HUES6 (cell line): ENCODE measurements at regions not wholly inside any gene's neighbourhood (a gene's known extent, or its start where the extent isn't known, plus 50 kb on each side); places are given as distances from the start of the nearest gene placed in this dataset.

ENCODE experiments used
- H3K27ac ChIP-seq: 2 replicates; pipeline ENCODE4 v1.7.0; 2013; ENCODE audit warnings: low read depth, mild to moderate bottlenecking, low read length, inconsistent platforms
- H3K27me3 ChIP-seq: 2 replicates; pipeline ENCODE4 v1.6.1; 2013; ENCODE audit warnings: low read length; ENCODE audit not compliant: control insufficient read depth, insufficient read depth
- H3K36me3 ChIP-seq: 2 replicates; pipeline ENCODE4 v1.6.1; 2013; ENCODE audit warnings: low read length; ENCODE audit not compliant: control insufficient read depth, insufficient read depth
- H3K4me1 ChIP-seq: 2 replicates; pipeline ENCODE4 v1.6.1; 2013; ENCODE audit warnings: low read length; ENCODE audit not compliant: control insufficient read depth, insufficient read depth
- H3K4me3 ChIP-seq: 2 replicates; pipeline ENCODE4 v1.5.1; 2013; ENCODE audit warnings: low read depth, low read length
- H3K9ac ChIP-seq: one replicate; pipeline ENCODE4 v1.6.1; 2013; ENCODE audit warnings: mild to moderate bottlenecking, low read length
- H3K9me3 ChIP-seq: 2 replicates; pipeline ENCODE4 v1.6.1; 2013; ENCODE audit warnings: low read depth, low read length; ENCODE audit not compliant: control insufficient read depth, insufficient read depth

DNA sequence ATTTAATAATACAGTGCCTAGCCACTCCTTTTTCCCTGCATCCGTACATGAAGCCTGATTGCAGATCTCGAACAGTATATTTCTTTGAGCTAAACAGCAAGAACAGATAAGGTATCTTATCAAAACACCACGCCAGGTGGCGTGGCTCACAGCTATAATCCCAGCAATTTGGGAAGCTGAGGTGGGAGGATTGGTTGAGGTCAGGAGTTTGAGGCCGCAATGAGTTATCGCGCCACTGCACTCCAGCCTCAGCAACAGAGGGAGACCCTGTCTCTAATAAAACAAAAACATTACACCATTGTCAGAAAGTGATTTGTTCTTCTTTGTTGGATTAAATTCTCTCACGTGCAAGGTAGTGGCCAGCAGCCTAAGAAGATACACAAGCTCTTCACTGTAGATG, 291.2 kb upstream of the DMRT1 start:
- H3K9me3 ChIP-seq: no peaks in the 10 kb centered on the region
- H3K27ac ChIP-seq: no peak overlapping the region
- H3K9ac ChIP-seq: no peak overlapping the region
- H3K4me3 ChIP-seq: no peak overlapping the region
- H3K36me3 ChIP-seq: no peaks in the 10 kb centered on the region
- H3K4me1 ChIP-seq: peaks cover 18% of the 10 kb centered on the region
- no peaks in the 10 kb centered on the region for H3K27me3 ChIP-seq

DNA sequence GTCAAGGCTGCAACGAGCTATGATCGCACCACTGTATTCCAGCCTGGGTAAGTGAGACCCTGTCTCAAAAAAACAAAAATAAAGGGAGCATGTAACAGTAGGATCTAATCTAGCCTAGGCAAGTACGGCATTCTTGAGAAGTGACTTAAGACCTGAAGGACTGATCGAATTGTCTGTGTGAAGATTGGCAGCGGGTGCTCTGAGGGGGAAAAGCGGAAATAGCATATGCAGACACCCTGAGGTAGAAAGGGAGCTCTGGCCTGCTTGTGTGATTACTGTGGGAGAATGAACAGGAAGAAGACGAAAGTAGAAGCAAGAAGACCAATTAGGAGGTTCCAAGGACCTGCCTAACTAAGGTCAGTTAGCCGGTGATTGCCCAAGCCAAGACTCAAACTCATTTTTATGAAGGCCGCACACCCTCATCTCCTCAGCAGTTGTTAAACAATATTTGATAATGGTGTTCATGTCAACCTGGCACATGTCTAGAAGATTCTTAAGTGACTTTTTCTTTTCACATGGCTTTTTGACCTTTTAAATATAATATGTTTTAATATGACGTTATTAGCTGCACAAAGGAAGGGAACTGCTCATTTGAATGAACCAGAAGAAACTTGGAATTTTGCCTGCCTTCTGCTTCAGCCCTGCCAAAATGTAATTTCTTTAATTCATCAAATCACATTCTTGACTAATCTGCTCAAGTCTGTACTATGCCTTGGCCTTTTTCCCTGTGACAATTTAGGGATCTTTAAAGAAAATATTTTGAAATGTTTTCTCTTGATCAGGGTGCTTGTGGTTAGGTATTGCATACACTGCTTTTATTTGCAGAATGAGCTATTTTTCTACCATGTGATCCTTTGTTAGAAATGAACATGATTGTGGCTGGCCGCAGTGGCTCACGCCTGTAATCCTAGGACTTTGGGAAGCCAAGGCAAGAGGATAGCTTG, 289.2 kb upstream of the DMRT1 start:
- Histone ChIP-seq H3K4me3 (no peak overlapping the region), H3K27ac (no peak overlapping the region), H3K36me3 (no peaks in the 10 kb centered on the region), H3K9me3 (no peaks in the 10 kb centered on the region), H3K4me1 (peaks cover 7% of the 10 kb centered on the region), H3K9ac (no peak overlapping the region), H3K27me3 (no peaks in the 10 kb centered on the region)

DNA sequence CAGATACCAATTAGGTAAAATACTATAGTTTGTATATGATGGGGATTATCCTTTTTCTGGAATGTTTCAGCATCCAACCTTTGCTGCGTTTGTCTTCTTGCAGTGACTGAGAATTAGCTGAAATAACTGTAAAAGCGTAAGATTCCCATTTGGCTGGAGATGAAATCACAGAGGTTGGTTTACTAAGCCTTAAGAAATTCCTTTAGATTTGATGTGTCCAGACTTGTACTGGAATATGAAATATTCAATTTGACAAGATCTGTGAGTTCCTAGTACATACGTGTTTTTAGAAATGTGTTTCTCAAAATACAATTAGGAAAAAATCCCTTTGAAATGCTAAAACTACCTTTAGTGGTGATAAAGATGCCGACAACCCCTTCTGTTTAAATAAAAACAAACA, 286.0 kb upstream of the DMRT1 start:
- Histone ChIP-seq H3K36me3 (no peaks in the 10 kb centered on the region), H3K4me3 (no peak overlapping the region), H3K9ac (no peak overlapping the region), H3K4me1 (peaks cover 12% of the 10 kb centered on the region), H3K9me3 (no peaks in the 10 kb centered on the region), H3K27ac (no peak overlapping the region), H3K27me3 (no peaks in the 10 kb centered on the region)

DNA sequence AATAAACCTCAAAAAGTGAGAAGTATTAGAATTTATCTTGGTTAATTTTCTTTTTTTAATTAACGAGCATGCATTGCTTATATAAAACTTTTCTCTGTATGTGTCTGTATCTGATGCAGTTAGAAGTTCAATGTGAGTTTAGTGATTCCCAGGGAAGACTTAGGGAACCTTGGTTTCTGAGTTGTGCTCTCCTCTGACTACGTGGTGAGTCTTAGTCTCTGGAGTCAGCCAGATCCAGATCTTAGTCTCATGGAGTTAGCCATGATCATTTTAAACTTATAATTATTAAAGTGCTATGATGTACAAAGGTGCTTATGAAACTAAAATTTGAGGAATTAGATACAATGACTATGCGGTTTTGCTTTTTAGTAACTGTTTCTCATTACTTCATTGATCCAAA, 285.3 kb upstream of the DMRT1 start:
- Histone ChIP-seq H3K9ac (no peak overlapping the region), H3K27ac (no peak overlapping the region)

DNA sequence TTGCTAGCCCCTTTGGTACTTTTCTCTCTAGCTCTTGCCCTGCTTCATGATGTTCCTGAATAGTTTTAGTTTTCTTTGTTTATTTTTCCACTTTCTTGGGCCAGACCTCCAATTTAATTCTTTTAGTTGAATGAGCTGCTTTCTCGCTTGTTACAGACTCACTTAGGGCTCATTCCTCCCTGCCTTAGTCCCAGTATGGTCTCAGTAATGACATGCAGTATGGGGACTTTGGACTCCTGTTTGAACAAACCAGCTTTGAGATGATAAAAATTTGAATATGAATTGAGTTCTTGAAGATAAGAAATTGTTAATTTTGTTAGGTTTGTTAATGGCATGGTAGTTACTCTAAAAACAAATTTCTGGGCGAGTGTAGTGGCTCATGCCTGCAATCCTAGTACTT, 284.8 kb upstream of the DMRT1 start:
- H3K4me1 ChIP-seq: peaks cover 12% of the 10 kb centered on the region
- H3K9ac ChIP-seq: no peak overlapping the region
- no peak overlapping the region for H3K4me3 ChIP-seq
- H3K36me3 ChIP-seq: no peaks in the 10 kb centered on the region
- H3K9me3 ChIP-seq: no peaks in the 10 kb centered on the region
- no peak overlapping the region for H3K27ac ChIP-seq
- no peaks in the 10 kb centered on the region for H3K27me3 ChIP-seq

More for the DNA sequence above, 285.3 kb upstream of the DMRT1 start:
- Histone ChIP-seq H3K36me3 (no peaks in the 10 kb centered on the region), H3K4me1 (peaks cover 12% of the 10 kb centered on the region), H3K4me3 (no peak overlapping the region), H3K27me3 (no peaks in the 10 kb centered on the region), H3K9me3 (no peaks in the 10 kb centered on the region)

DNA sequence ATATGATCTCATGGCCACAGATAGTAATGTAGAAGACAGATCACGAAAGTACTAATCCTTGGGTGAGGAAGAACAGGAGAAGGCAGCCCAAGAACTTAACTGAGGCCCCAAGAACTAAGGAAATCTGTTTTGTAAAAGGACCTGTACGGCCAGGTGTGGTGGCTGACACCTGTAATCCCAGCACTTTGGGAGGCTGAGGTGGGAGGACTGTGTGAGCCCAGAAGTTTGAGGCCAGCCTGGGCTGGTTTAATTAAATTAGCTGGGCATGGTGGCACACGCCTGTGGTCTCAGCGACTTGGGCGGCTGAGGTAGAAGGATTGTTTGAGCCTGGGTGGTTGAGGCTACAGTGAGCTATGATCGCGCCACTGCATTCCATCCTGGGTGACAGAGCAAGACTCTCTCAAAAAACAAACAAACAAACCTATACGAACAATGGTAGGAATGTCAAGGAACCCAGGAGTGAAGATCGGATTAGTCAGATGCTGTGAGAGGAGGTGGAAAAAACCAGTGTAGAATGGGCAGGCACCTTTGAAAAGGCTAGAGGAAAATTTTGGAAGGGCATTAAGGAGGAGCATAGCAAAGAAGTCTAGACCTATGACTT, 283.8 kb upstream of the DMRT1 start:
- Histone ChIP-seq H3K9me3 (no peaks in the 10 kb centered on the region), H3K27me3 (no peaks in the 10 kb centered on the region), H3K36me3 (no peaks in the 10 kb centered on the region), H3K9ac (no peak overlapping the region), H3K4me3 (no peak overlapping the region), H3K27ac (no peak overlapping the region), H3K4me1 (peaks cover 12% of the 10 kb centered on the region)

DNA sequence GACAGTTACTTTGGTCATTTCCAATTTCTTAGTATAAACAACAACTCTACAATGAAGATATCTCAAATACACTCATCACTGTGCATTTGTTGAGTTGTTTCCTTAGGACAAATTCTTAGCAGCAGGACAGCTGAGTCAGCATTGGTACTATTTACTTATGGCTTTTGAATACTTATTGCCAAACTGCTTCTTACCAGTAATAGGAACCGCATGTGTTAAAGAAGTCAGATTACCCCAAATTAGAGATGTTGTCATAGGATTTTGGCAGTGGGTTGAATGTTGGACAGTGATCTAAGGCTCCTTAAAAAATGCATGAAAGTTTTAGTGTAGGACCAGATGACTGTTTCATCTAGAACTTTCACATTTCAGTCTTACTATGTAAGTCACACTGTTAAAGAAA, 280.1 kb upstream of the DMRT1 start:
- Histone ChIP-seq H3K9ac (no peak overlapping the region), H3K9me3 (peaks cover 8% of the 10 kb centered on the region), H3K27ac (no peak overlapping the region), H3K4me1 (peaks cover 9% of the 10 kb centered on the region), H3K4me3 (no peak overlapping the region), H3K36me3 (no peaks in the 10 kb centered on the region), H3K27me3 (no peaks in the 10 kb centered on the region)

DNA sequence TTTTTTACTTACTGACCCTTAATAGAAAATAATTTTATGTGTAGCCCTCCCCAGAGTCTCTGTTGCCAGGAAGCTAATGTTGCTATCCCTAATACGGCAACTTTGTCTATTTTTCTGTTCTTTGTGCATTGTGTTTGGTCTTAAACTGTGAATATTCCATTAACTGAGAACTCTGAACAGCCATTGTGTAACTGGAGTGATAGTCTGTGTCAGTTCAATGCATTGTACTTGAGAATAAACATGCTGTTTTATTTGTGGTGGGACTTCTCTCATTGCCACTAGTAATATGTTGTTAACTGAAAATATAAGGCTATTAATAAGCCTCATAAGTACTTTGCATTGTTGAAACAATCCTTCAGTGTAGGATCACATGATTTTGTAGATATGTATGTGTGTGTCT, 278.3 kb upstream of the DMRT1 start:
- Histone ChIP-seq H3K4me3 (no peak overlapping the region), H3K27ac (no peak overlapping the region)

DNA sequence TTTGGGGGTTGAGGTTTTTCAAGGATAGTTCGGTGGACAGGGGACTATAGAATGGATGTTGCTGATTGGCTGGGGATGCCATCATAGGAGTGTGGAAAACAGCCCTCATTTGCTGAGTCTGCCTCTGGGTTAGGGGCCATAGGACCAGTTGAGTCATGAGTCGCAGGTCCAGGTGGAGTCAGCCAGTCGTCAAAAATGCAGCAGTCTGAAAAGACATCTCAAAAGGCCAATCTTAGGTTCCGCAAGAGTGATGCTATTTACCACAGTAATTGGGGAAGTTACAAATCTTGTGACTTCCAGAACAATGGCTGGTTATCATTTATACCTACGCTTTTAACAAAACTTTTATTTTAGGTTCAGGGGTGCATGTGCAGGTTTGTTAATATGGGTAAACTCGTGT, 276.0 kb upstream of the DMRT1 start:
- Histone ChIP-seq H3K27me3 (no peaks in the 10 kb centered on the region), H3K27ac (no peak overlapping the region), H3K9me3 (peaks cover 15% of the 10 kb centered on the region), H3K9ac (no peak overlapping the region), H3K4me1 (no peaks in the 10 kb centered on the region), H3K4me3 (no peak overlapping the region), H3K36me3 (no peaks in the 10 kb centered on the region)

More for the DNA sequence above, 278.3 kb upstream of the DMRT1 start:
- no peaks in the 10 kb centered on the region for H3K27me3 ChIP-seq
- peaks cover 15% of the 10 kb centered on the region for H3K9me3 ChIP-seq
- no peak overlapping the region for H3K9ac ChIP-seq
- no peaks in the 10 kb centered on the region for H3K36me3 ChIP-seq
- H3K4me1 ChIP-seq: peaks cover 3% of the 10 kb centered on the region

DNA sequence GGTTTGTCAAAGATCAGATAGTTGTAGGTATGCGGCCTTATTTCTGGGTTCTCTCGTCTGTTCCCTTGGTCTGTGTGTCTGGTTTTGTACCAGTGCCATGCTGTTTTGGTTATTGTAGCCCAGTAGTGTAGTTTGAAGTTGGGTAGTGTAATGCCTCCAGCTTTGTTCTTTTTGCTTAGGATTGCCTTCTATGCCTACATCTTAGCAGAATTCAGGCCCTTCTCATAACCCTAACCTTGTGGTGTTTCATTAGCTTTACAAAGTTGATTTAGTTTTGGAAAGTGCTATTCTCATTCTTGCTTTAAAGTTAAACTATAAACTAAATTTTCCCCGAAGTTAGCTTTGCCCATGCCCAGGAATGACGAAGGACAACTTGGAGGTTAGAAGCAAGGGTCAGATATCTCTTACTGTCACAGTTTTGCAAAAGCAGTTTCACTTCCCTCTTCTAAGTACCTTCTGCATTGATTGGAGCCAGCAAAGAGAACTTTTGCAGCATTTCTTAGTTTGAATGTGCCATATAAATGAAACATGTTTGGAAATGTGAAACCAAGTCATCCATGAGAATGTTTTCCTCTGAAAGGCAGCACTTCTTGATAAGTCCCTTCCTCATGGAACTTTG, 274.3 kb upstream of the DMRT1 start:
- H3K36me3 ChIP-seq: no peaks in the 10 kb centered on the region
- no peak overlapping the region for H3K9ac ChIP-seq
- no peaks in the 10 kb centered on the region for H3K27me3 ChIP-seq
- no peaks in the 10 kb centered on the region for H3K4me1 ChIP-seq
- H3K9me3 ChIP-seq: peaks cover 15% of the 10 kb centered on the region
- no peak overlapping the region for H3K4me3 ChIP-seq
- no peak overlapping the region for H3K27ac ChIP-seq

DNA sequence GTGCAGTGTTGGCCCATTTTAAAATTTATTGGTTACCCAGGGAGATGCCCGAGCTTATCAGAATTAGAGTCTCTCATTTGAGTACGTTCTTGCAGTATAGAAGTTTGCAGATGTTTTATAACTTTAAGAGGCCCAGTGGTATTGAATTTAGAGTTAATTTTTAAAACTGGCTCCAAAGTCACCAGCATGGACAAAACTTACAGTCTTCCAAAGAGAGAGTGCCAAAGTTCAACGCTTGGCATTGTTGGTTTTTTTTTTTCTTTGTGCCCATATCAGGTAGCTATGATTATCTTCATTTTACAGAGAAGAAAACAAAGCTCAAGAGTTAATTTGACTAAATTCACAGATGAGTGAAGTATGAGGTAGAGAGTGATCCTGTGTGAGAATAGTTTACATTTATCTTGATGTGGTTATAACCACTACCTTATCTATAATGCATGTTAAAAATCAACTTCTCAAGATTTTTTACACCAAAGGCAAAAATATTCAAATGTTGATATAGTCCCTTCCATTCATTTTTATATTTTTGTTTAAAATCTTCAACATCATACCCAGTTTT, 273.7 kb upstream of the DMRT1 start:
- Histone ChIP-seq H3K27ac (no peak overlapping the region), H3K27me3 (no peaks in the 10 kb centered on the region), H3K9me3 (peaks cover 15% of the 10 kb centered on the region), H3K36me3 (no peaks in the 10 kb centered on the region), H3K4me1 (no peaks in the 10 kb centered on the region), H3K9ac (no peak overlapping the region), H3K4me3 (no peak overlapping the region)
